Bronchial epithelial cell (primary cell): ENCODE measurements at regions not wholly inside any gene's neighbourhood (a gene's known extent, or its start where the extent isn't known, plus 50 kb on each side); places are given as distances from the start of the nearest gene placed in this dataset.

ENCODE experiments used
- DNase-seq: peaks from one replicate; pipeline ENCODE4 v3.0.0-alpha.2; 2010; ENCODE audit warnings: low read depth
- FAIRE-seq: peaks from 2 replicates; lab custom pipeline; 2011; peaks lifted over from hg19 to GRCh38; lab: Jason Lieb, UNC
- H3K27me3 ChIP-seq: 2 replicates; pipeline ENCODE4 v1.5.1; 2011; ENCODE audit warnings: low read length; ENCODE audit not compliant: control insufficient read depth, insufficient read depth
- H3K36me3 ChIP-seq: 2 replicates; pipeline ENCODE4 v1.5.1; 2011; ENCODE audit warnings: low read length; ENCODE audit not compliant: control insufficient read depth, insufficient read depth
- H3K4me3 ChIP-seq: 2 replicates; pipeline ENCODE4 v1.5.1; 2011; ENCODE audit warnings: mild to moderate bottlenecking, low read depth, low read length, control low read depth
- CTCF ChIP-seq: IDR thresholded peaks from 2 replicates; pipeline ENCODE4 v1.5.1; 2011; ENCODE audit warnings: mild to moderate bottlenecking, moderate library complexity, low read length, control low read depth, inconsistent platforms; ENCODE audit not compliant: insufficient read depth, severe bottlenecking

- no peak for TF ChIP-seq CTCF
- Histone ChIP-seq H3K36me3 (no peaks in the 10 kb centered on the region), H3K4me3 (no peak overlapping the region), H3K27me3 (no peaks in the 10 kb centered on the region)
- no peak for FAIRE-seq
- no peak for DNase-seq
These were observed 626.5 kb upstream of the CPEB2 start for GRCh38 chr4:14375816-14376215.

GRCh38 chr4:14379183-14379582, 623.1 kb upstream of the CPEB2 start:
- H3K36me3 ChIP-seq, result no peaks in the 10 kb centered on the region
- FAIRE-seq (no peak), DNase-seq (no peak)
- H3K4me3 ChIP-seq, result no peak overlapping the region
- no peak for TF ChIP-seq CTCF
- no peaks in the 10 kb centered on the region for H3K27me3 ChIP-seq

GRCh38 chr4:14383652-14384051, 618.6 kb upstream of the CPEB2 start:
- Histone ChIP-seq H3K36me3 (no peaks in the 10 kb centered on the region), H3K4me3 (no peak overlapping the region), H3K27me3 (no peaks in the 10 kb centered on the region)
- TF ChIP-seq CTCF, result no peak
- FAIRE-seq (no peak), DNase-seq (no peak)

- no peak for FAIRE-seq
- no peaks in the 10 kb centered on the region for H3K36me3 ChIP-seq
- no peak for TF ChIP-seq CTCF
- H3K27me3 ChIP-seq, result no peaks in the 10 kb centered on the region
- H3K4me3 ChIP-seq, result no peak overlapping the region
- DNase-seq, result no peak
These were observed 617.5 kb upstream of the CPEB2 start for GRCh38 chr4:14384824-14385223.

- Histone ChIP-seq H3K36me3 (no peaks in the 10 kb centered on the region), H3K27me3 (no peaks in the 10 kb centered on the region), H3K4me3 (no peak overlapping the region)
- FAIRE-seq (no peak), DNase-seq (no peak)
- TF ChIP-seq CTCF, result no peak
These were observed 616.1 kb upstream of the CPEB2 start for GRCh38 chr4:14386196-14386595.

- H3K36me3 ChIP-seq, result no peaks in the 10 kb centered on the region
- FAIRE-seq, result no peak
- TF ChIP-seq CTCF, result no peak
These were observed 614.6 kb upstream of the CPEB2 start for GRCh38 chr4:14387647-14388046.

More at GRCh38 chr4:14387647-14388046, 614.6 kb upstream of the CPEB2 start:
- no peaks in the 10 kb centered on the region for H3K27me3 ChIP-seq
- H3K4me3 ChIP-seq, result no peak overlapping the region
- no peak for DNase-seq
